Progenitor cell of endocrine pancreas (in vitro differentiated cells): ENCODE measurements at regions not wholly inside any gene's neighbourhood (a gene's known extent, or its start where the extent isn't known, plus 50 kb on each side); places are given as distances from the start of the nearest gene placed in this dataset.

Experiments
- DNase-seq: peaks from one replicate; pipeline ENCODE4 v3.0.0; 2021; ENCODE audit warnings: low spot score; ENCODE audit not compliant: unreplicated experiment
- H3K27ac Mint-ChIP-seq: 2 replicates; pipeline ENCODE4 v1.8.0; 2021; ENCODE audit warnings: mild to moderate bottlenecking, moderate library complexity, mixed read lengths
- H3K27me3 Mint-ChIP-seq: 2 replicates; pipeline ENCODE4 v1.8.0; 2021; ENCODE audit warnings: mixed read lengths
- H3K36me3 Mint-ChIP-seq: 2 replicates; pipeline ENCODE4 v1.8.0; 2022; ENCODE audit warnings: mixed read lengths; ENCODE audit not compliant: insufficient read depth
- H3K4me1 Mint-ChIP-seq: 2 replicates; pipeline ENCODE4 v1.8.0; 2021; ENCODE audit warnings: low read depth, mixed read lengths
- H3K4me3 Mint-ChIP-seq: 2 replicates; pipeline ENCODE4 v1.8.0; 2021; ENCODE audit warnings: low read depth, mild to moderate bottlenecking, moderate library complexity, mixed read lengths
- H3K9me3 Mint-ChIP-seq: 2 replicates; pipeline ENCODE4 v1.8.0; 2021; ENCODE audit warnings: low read depth, mixed read lengths
- TF ChIP-seq, protein P1 (sequence below): fragments of 200-600 bp; sonication (generic); IDR thresholded peaks from one replicate; pipeline ENCODE4 v1.5.0; 2021; ENCODE audit warnings: antibody characterized with exemption, mild to moderate bottlenecking; ENCODE audit not compliant: unreplicated experiment

- Mint-ChIP-seq H3K4me3 (no peak overlapping the region), H3K4me1 (no peaks in the 10 kb centered on the region), H3K27me3 (no peaks in the 10 kb centered on the region), H3K9me3 (peaks cover 15% of the 10 kb centered on the region), H3K36me3 (no peaks in the 10 kb centered on the region), H3K27ac (no peak overlapping the region)
- TF ChIP-seq, protein P1, sequence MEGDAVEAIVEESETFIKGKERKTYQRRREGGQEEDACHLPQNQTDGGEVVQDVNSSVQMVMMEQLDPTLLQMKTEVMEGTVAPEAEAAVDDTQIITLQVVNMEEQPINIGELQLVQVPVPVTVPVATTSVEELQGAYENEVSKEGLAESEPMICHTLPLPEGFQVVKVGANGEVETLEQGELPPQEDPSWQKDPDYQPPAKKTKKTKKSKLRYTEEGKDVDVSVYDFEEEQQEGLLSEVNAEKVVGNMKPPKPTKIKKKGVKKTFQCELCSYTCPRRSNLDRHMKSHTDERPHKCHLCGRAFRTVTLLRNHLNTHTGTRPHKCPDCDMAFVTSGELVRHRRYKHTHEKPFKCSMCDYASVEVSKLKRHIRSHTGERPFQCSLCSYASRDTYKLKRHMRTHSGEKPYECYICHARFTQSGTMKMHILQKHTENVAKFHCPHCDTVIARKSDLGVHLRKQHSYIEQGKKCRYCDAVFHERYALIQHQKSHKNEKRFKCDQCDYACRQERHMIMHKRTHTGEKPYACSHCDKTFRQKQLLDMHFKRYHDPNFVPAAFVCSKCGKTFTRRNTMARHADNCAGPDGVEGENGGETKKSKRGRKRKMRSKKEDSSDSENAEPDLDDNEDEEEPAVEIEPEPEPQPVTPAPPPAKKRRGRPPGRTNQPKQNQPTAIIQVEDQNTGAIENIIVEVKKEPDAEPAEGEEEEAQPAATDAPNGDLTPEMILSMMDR = no peak
- no peak for DNase-seq
These were observed 132.7 kb downstream of the KLHL28 start for GRCh38 chr14:44829021-44829420.

- TF ChIP-seq, protein P1 = no peak
- Mint-ChIP-seq H3K4me1 (no peaks in the 10 kb centered on the region), H3K36me3 (no peaks in the 10 kb centered on the region), H3K4me3 (no peak overlapping the region), H3K9me3 (peaks cover 19% of the 10 kb centered on the region), H3K27ac (no peak overlapping the region), H3K27me3 (no peaks in the 10 kb centered on the region)
- DNase-seq = no peak
These were observed 133.7 kb downstream of the KLHL28 start for GRCh38 chr14:44828023-44828422.

DNA sequence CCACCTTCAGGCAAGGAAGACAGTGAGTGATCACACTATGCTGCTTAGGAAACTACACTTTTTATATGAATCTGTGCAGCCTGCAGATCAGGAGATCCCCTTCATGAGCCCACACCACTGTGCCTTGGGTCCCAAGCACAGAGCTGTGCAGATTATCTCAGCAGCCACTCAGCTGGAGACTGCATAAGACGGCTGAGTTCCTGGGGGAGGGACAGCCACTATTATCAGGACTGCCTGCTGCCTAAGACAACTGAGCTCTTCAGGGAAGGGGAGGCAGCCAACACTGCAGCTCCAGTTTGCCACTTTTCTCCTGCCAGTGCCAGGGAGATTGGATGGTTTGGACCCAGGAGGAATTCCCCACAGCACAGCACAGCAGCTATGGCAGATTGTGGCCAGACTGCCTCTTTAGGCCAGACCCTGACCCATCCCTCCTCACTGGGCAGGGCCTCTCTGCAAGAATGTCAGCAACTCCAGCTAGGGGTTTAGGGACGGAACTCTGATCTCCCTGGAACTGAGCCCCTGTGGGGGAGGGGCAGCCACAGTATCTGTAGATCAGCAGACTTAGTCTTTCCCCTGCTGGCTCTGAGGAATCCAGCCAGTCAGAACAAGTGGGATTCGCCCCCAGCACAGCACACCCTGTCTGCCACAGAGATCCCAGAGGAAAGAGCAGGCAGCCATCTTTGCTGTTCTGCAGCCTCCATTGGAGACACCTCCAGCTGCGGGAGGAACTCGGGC, 141.3 kb downstream of the KLHL28 start:
- no peaks in the 10 kb centered on the region for H3K27me3 Mint-ChIP-seq
- H3K4me3 Mint-ChIP-seq = no peak overlapping the region
- no peak for DNase-seq
- H3K27ac Mint-ChIP-seq = no peak overlapping the region
- H3K9me3 Mint-ChIP-seq = peaks cover 19% of the 10 kb centered on the region
- no peaks in the 10 kb centered on the region for H3K4me1 Mint-ChIP-seq
- TF ChIP-seq, protein P1 = no peak
- peaks cover 2% of the 10 kb centered on the region for H3K36me3 Mint-ChIP-seq

- no peak for DNase-seq
- Mint-ChIP-seq H3K4me1 (peaks cover 4% of the 10 kb centered on the region), H3K4me3 (no peak overlapping the region), H3K27me3 (peaks cover 8% of the 10 kb centered on the region), H3K27ac (no peak overlapping the region), H3K9me3 (no peaks in the 10 kb centered on the region), H3K36me3 (no peaks in the 10 kb centered on the region)
- TF ChIP-seq, protein P1 = no peak
These were observed 147.6 kb downstream of the KLHL28 start for GRCh38 chr14:44814196-44814595.

- H3K4me3 Mint-ChIP-seq = no peak overlapping the region
- no peak overlapping the region for H3K27ac Mint-ChIP-seq
- no peaks in the 10 kb centered on the region for H3K9me3 Mint-ChIP-seq
- no peaks in the 10 kb centered on the region for H3K36me3 Mint-ChIP-seq
- DNase-seq = no peak
- H3K4me1 Mint-ChIP-seq = peaks cover 4% of the 10 kb centered on the region
- TF ChIP-seq, protein P1 = no peak
- peaks cover 8% of the 10 kb centered on the region for H3K27me3 Mint-ChIP-seq
These were observed 149.1 kb downstream of the KLHL28 start for GRCh38 chr14:44812672-44813071.
